K562 (cell line): ENCODE measurements at regions not wholly inside any gene's neighbourhood (a gene's known extent, or its start where the extent isn't known, plus 50 kb on each side); places are given as distances from the start of the nearest gene placed in this dataset.
A peak's percentile ranks its signal among the peaks of the same experiment; 100 is the strongest.

Source experiments
- CCNT2 ChIP-seq: IDR thresholded peaks from 2 replicates; pipeline ENCODE4 v1.6.1; 2011; ENCODE audit warnings: borderline replicate concordance, low read depth, mild to moderate bottlenecking, moderate library complexity, mixed read lengths, low read length; ENCODE audit not compliant: insufficient read length; ENCODE audit errors: extremely low read depth
- CXXC5 ChIP-seq: fragments of 250-450 bp; sonication (Bioruptor Pico); IDR thresholded peaks from 2 replicates; pipeline ENCODE4 v1.8.0; 2022; ENCODE audit warnings: inconsistent platforms, mild to moderate bottlenecking, moderate library complexity
- FOXA1 ChIP-seq: fragments of 450-650 bp; IDR thresholded peaks from 2 replicates; pipeline ENCODE4 v1.6.1; 2016; ENCODE audit warnings: mild to moderate bottlenecking, borderline replicate concordance
- GTF2F1 ChIP-seq: IDR thresholded peaks from 2 replicates; pipeline ENCODE4 v1.6.1; 2011; ENCODE audit warnings: low read depth, low read length, improper control_type of control experiment
- IRF1 ChIP-seq: sonication (generic); formaldehyde crosslinking; IDR thresholded peaks from 2 replicates; pipeline ENCODE4 v1.8.0; 2022; ENCODE audit warnings: missing genetic modification reagents, mild to moderate bottlenecking, borderline replicate concordance
- JUND ChIP-seq, 2 experiments: IDR thresholded peaks; 2 replicates in 1 of 2; 3 replicates in 1 of 2; pipeline ENCODE4 v1.6.1; 2011; ENCODE audit warnings: borderline replicate concordance in 2 of 2, low read depth in 2 of 2, low read length in 2 of 2, improper control_type of control experiment in 1 of 2, missing biosample characterization in 1 of 2, missing genetic modification characterization in 1 of 2, missing genetic modification reagents in 1 of 2
- KHSRP ChIP-seq: fragments of 450-650 bp; IDR thresholded peaks from 2 replicates; pipeline ENCODE4 v1.6.1; 2017
- MCM7 ChIP-seq, 2 experiments: fragments of 450-650 bp; IDR thresholded peaks; 2 replicates each; pipeline ENCODE4 v1.6.1; 2016 to 2018
- NCOA2 ChIP-seq, 2 experiments: fragments of 450-650 bp; IDR thresholded peaks; 2 replicates each; pipeline ENCODE4 v1.6.1; 2018; ENCODE audit warnings: mild to moderate bottlenecking in 2 of 2, moderate library complexity in 1 of 2; ENCODE audit not compliant: partially characterized antibody in 2 of 2
- PRDM10 ChIP-seq: fragments of 450-650 bp; IDR thresholded peaks from 2 replicates; pipeline ENCODE4 v1.6.1; 2018; ENCODE audit not compliant: partially characterized antibody
- PREB ChIP-seq: sonication (generic); formaldehyde crosslinking; IDR thresholded peaks from 2 replicates; pipeline ENCODE4 v1.8.1; 2023; ENCODE audit warnings: mild to moderate bottlenecking, missing genetic modification reagents
- RBBP5 ChIP-seq: fragments of 200-600 bp; sonication (generic); IDR thresholded peaks from 2 replicates; pipeline ENCODE4 v1.6.1; 2012; ENCODE audit warnings: borderline replicate concordance, mild to moderate bottlenecking, low read length, control low read depth, inconsistent platforms; ENCODE audit not compliant: insufficient read depth, poor library complexity, severe bottlenecking
- SMAD2 ChIP-seq: fragments of 150-350 bp; IDR thresholded peaks from 2 replicates; pipeline ENCODE4 v1.6.1; 2014; ENCODE audit warnings: low read depth, mild to moderate bottlenecking, low read length
- SMAD4 ChIP-seq: fragments of 250-450 bp; sonication (Bioruptor Pico); conservative IDR thresholded peaks from 2 replicates; pipeline ENCODE4 v1.8.0; 2021; ENCODE audit warnings: inconsistent platforms, mild to moderate bottlenecking, moderate library complexity
- STAT5A ChIP-seq: IDR thresholded peaks from 2 replicates; pipeline ENCODE4 v1.6.1; 2012; ENCODE audit warnings: low read length, inconsistent platforms, borderline replicate concordance
- TCF3 ChIP-seq: sonication (generic); formaldehyde crosslinking; IDR thresholded peaks from 2 replicates; pipeline ENCODE4 v1.4.0; 2020; ENCODE audit warnings: mild to moderate bottlenecking, missing genetic modification reagents
- TRIM24 ChIP-seq, 2 experiments: fragments of 450-650 bp; IDR thresholded peaks; 2 replicates each; pipeline ENCODE4 v1.6.1; 2016
- ZEB2 ChIP-seq: fragments of 450-650 bp; IDR thresholded peaks from 2 replicates; pipeline ENCODE4 v1.6.1; 2016
- ZNF449 ChIP-seq: fragments of 250-450 bp; sonication (Bioruptor Pico); IDR thresholded peaks from 2 replicates; pipeline ENCODE4 v1.8.0; 2022; ENCODE audit warnings: moderate library complexity, mild to moderate bottlenecking, inconsistent platforms
- ZNF507 ChIP-seq: conservative IDR thresholded peaks from 2 replicates; pipeline ENCODE4 v1.6.1; 2017; ENCODE audit warnings: missing genetic modification characterization, missing compliant biosample characterization
- ZNF77 ChIP-seq: fragments of 250-450 bp; sonication (Bioruptor Pico); IDR thresholded peaks from 2 replicates; pipeline ENCODE4 v1.5.0; 2020

- no peak for TF ChIP-seq IRF1 (CRISPR knock-in tag)
- TF ChIP-seq ZNF507 (tag) = no peak
- no peak for TF ChIP-seq TCF3 (CRISPR knock-in tag)
- TF ChIP-seq NCOA2 (IDR thresholded peaks at IDR 0.05; ENCODE audit: partially characterized antibody in 2 of 2) = no peak
- TF ChIP-seq CCNT2 = no peak
- no peak for TF ChIP-seq FOXA1
- no peak for TF ChIP-seq PRDM10
- TF ChIP-seq GTF2F1 = no peak
- no peak for TF ChIP-seq RBBP5
- no peak for TF ChIP-seq STAT5A
- no peak for TF ChIP-seq ZNF449 (CRISPR knock-in tag)
- peak; percentile 87 for TF ChIP-seq JUND (IDR thresholded peaks at IDR 0.05; ENCODE audit: borderline replicate concordance, low read depth, low read length)
- TF ChIP-seq JUND (tag; IDR thresholded peaks at IDR 0.05; ENCODE audit: borderline replicate concordance, low read depth, low read length) = peak; percentile 87
- TF ChIP-seq ZNF77 = no peak
- peak; percentile 71 for TF ChIP-seq ZEB2
- TF ChIP-seq SMAD4 = peak; percentile 53
- TF ChIP-seq CXXC5 = peak; percentile 50; the same call in 1 of the 2 replicates
- no peak for TF ChIP-seq PREB (CRISPR knock-in tag)
- TF ChIP-seq KHSRP = no peak
- TF ChIP-seq TRIM24 (IDR thresholded peaks at IDR 0.05) = peak; percentile 84 to 90; a peak in 3 of 4 replicates
- no peak for TF ChIP-seq MCM7 (IDR thresholded peaks at IDR 0.05)
- no peak for TF ChIP-seq SMAD2
Measured at GRCh38 chr5:138702166-138703077, 50.8 kb upstream of the CTNNA1 start (continued).
